ENCODE measurements at regions not wholly inside any gene's neighbourhood (a gene's known extent, or its start where the extent isn't known, plus 50 kb on each side); places are given as distances from the start of the nearest gene placed in this dataset.

- TF ChIP-seq CTCF (IDR thresholded peaks at IDR 0.05): no peak
- no peak overlapping the region for H3K4me3 ChIP-seq
Measured at GRCh38 chr9:32725066-32725860, 58.1 kb upstream of the TMEM215 start.

GRCh38 chr9:32728181-32728580 lies 55.2 kb upstream of the TMEM215 start:
- Histone ChIP-seq H3K27ac (no peak overlapping the region), H3K4me3 (no peak overlapping the region)
- no peak for TF ChIP-seq CTCF (IDR thresholded peaks at IDR 0.05)
- DNase-seq (ENCODE audit: low spot score): no peak

More at GRCh38 chr9:32725066-32725860, 58.1 kb upstream of the TMEM215 start:
- H3K27ac ChIP-seq: no peak overlapping the region
- no peak for DNase-seq (ENCODE audit: low spot score)
